Endothelial cell of umbilical vein (primary cell): ENCODE measurements at regions not wholly inside any gene's neighbourhood (a gene's known extent, or its start where the extent isn't known, plus 50 kb on each side); places are given as distances from the start of the nearest gene placed in this dataset.

Source experiments
- BruUV-seq: library from RNA; stranded (reverse); fragments of 400-500 nt; replicated peaks from 2 replicates; lab custom pipeline; 2021; lab: Mats Ljungman, UMichigan
- CTCF ChIA-PET: fragments of 300-600, 350-600 bp; sonication (Branson Sonifier 250); formaldehyde crosslinking; loops from one replicate; lab custom pipeline; 2021; ENCODE audit warnings: antibody characterized with exemption, inconsistent platforms; lab: Charles Lee
- POLR2A ChIA-PET: fragments of 300-600, 350-600 bp; sonication (Branson Sonifier 250); formaldehyde crosslinking; loops from one replicate; lab custom pipeline; 2021; ENCODE audit warnings: antibody characterized with exemption, inconsistent platforms; lab: Charles Lee
- DNase-seq: peaks from one replicate; pipeline ENCODE4 v3.0.0-alpha.2; 2011; ENCODE audit warnings: low read depth, low spot score
- FAIRE-seq: peaks from 2 replicates; lab custom pipeline; 2011; peaks lifted over from hg19 to GRCh38; lab: Jason Lieb, UNC
- H2AFZ ChIP-seq: 2 replicates; pipeline ENCODE4 v1.6.0; 2012; ENCODE audit warnings: low read depth, low read length, control low read depth, inconsistent platforms
- H3K27ac ChIP-seq: 2 replicates; pipeline ENCODE4 v1.5.1; 2011; ENCODE audit warnings: low read depth, mild to moderate bottlenecking, control low read depth, low read length, moderate library complexity; ENCODE audit not compliant: insufficient read depth
- H3K27me3 ChIP-seq, 2 experiments: 2 replicates each; pipeline versions ENCODE4 v1.6.0 to v1.6.1; 2011; ENCODE audit warnings: low read length in 2 of 2, mixed read lengths in 1 of 2; ENCODE audit not compliant: control insufficient read depth in 2 of 2, insufficient read depth in 2 of 2
- H3K36me3 ChIP-seq, 2 experiments: 2 replicates in 1 of 2; 3 replicates in 1 of 2; pipeline ENCODE4 v1.5.1; 2011; ENCODE audit warnings: low read length in 2 of 2, mild to moderate bottlenecking in 1 of 2, moderate library complexity in 1 of 2; ENCODE audit not compliant: control insufficient read depth in 2 of 2, insufficient read depth in 2 of 2; ENCODE audit errors: extremely low read depth in 1 of 2
- H3K4me1 ChIP-seq: 3 replicates; pipeline ENCODE4 v1.5.1; 2011; ENCODE audit warnings: mild to moderate bottlenecking, low read length; ENCODE audit not compliant: control insufficient read depth, insufficient read depth; ENCODE audit errors: extremely low read depth
- H3K4me2 ChIP-seq: 2 replicates; pipeline ENCODE4 v1.6.1; 2011; ENCODE audit warnings: low read length, control low read depth, mixed read lengths; ENCODE audit not compliant: insufficient read depth
- H3K4me3 ChIP-seq, 3 experiments: fragments of 200-600 bp in 1 of 3; sonication (generic), shearing (Covaris generic) in 1 of 3; replicated peaks in 1 of 3; 2 replicates each; pipeline ENCODE4 v1.5.1; 2011 to 2016; ENCODE audit warnings: control low read depth in 3 of 3, low read length in 3 of 3, mild to moderate bottlenecking in 2 of 3, inconsistent platforms in 1 of 3, low read depth in 1 of 3, moderate library complexity in 1 of 3; ENCODE audit not compliant: insufficient read depth in 1 of 3
- H3K79me2 ChIP-seq: 2 replicates; pipeline ENCODE4 v1.6.0; 2012; ENCODE audit warnings: low read length, inconsistent platforms; ENCODE audit not compliant: control insufficient read depth, insufficient read depth
- H3K9ac ChIP-seq: replicated peaks from 2 replicates; pipeline ENCODE3; 2011; ENCODE audit warnings: low read length, control low read depth; ENCODE audit not compliant: insufficient read depth; ENCODE audit errors: extremely low read depth
- H3K9me1 ChIP-seq: replicated peaks from 3 replicates; pipeline ENCODE4 v1.6.0; 2011; ENCODE audit warnings: mild to moderate bottlenecking, low read length; ENCODE audit not compliant: control insufficient read depth, insufficient read depth; ENCODE audit errors: extremely low read depth
- H3K9me3 ChIP-seq: replicated peaks from 2 replicates; pipeline ENCODE4 v1.5.1; 2012; ENCODE audit warnings: low read length, inconsistent platforms; ENCODE audit not compliant: control insufficient read depth, insufficient read depth
- H4K20me1 ChIP-seq: replicated peaks from 2 replicates; pipeline ENCODE3; 2011; ENCODE audit warnings: mild to moderate bottlenecking, low read length; ENCODE audit not compliant: control insufficient read depth, insufficient read depth; ENCODE audit errors: extremely low read depth
- CTCF ChIP-seq, 2 donors: IDR thresholded peaks; 1 replicate in 1 of 2; 2 replicates in 1 of 2; pipeline ENCODE4 v1.5.1; 2011; ENCODE audit warnings: low read length in 2 of 2, mild to moderate bottlenecking in 2 of 2, moderate library complexity in 2 of 2, control low read depth in 1 of 2, inconsistent platforms in 1 of 2, low read depth in 1 of 2; ENCODE audit not compliant: insufficient read depth in 1 of 2; ENCODE audit errors: extremely low read depth in 1 of 2
- EZH2 ChIP-seq: IDR thresholded peaks from 2 replicates; pipeline ENCODE4 v1.6.1; 2012; ENCODE audit warnings: borderline replicate concordance, low read depth, mild to moderate bottlenecking, moderate library complexity, low read length, inconsistent platforms; ENCODE audit not compliant: severe bottlenecking
- FOS ChIP-seq: IDR thresholded peaks from 2 replicates; pipeline ENCODE4 v1.6.1; 2011; ENCODE audit warnings: mild to moderate bottlenecking, low read length, moderate library complexity, borderline replicate concordance; ENCODE audit not compliant: insufficient read depth
- GATA2 ChIP-seq: IDR thresholded peaks from 2 replicates; pipeline ENCODE4 v1.7.0; 2011; ENCODE audit warnings: low read depth, mild to moderate bottlenecking, moderate library complexity, mixed read lengths, low read length; ENCODE audit not compliant: insufficient read length, insufficient read depth
- JUN ChIP-seq: IDR thresholded peaks from 2 replicates; pipeline ENCODE4 v1.6.1; 2011; ENCODE audit warnings: borderline replicate concordance, low read depth; ENCODE audit not compliant: insufficient read length, insufficient read depth
- MAX ChIP-seq: IDR thresholded peaks from 2 replicates; pipeline ENCODE4 v1.6.1; 2011; ENCODE audit not compliant: insufficient read depth, insufficient read length
- MYC ChIP-seq: IDR thresholded peaks from one replicate; pipeline ENCODE4 v1.6.1; 2011; ENCODE audit warnings: mild to moderate bottlenecking, low read depth, low read length
- POLR2A ChIP-seq: IDR thresholded peaks from 2 replicates; pipeline ENCODE4 v1.6.1; 2012; ENCODE audit warnings: low read depth, mild to moderate bottlenecking, control low read depth, low read length
- POLR2AphosphoS5 ChIP-seq: IDR thresholded peaks from 2 replicates; pipeline ENCODE4 v1.6.1; 2012; ENCODE audit warnings: low read depth, mild to moderate bottlenecking, control low read depth, low read length, moderate library complexity; ENCODE audit not compliant: insufficient read depth
- dilution Hi-C: fragments of 300-500 bp; cut with MboI; formaldehyde crosslinking; loops from one replicate; pipeline ENCODE4 v1.15.0; 2019; ENCODE audit warnings: low sequenced_read_pairs; ENCODE audit not compliant: extremely low pct_ligation_motif_present
- intact Hi-C: fragments of 100-400 bp; cut with micrococcal nuclease; formaldehyde crosslinking; loops from one replicate; pipeline ENCODE4 v1.10.0; 2022

- Histone ChIP-seq H3K4me1 (peaks cover 2% of the 10 kb centered on the region), H4K20me1 (no peaks in the 10 kb centered on the region), H3K79me2 (no peaks in the 10 kb centered on the region), H3K27me3 (no peaks in the 10 kb centered on the region), H3K4me3 (no peak overlapping the region), H3K36me3 (no peaks in the 10 kb centered on the region), H2AFZ (no peak overlapping the region), H3K27ac (no peak overlapping the region), H3K4me2 (no peak overlapping the region), H3K9ac (no peak overlapping the region), H3K9me1 (no peaks in the 10 kb centered on the region), H3K9me3 (no peaks in the 10 kb centered on the region)
- TF ChIP-seq MAX (no peak), POLR2A (no peak), POLR2AphosphoS5 (no peak), MYC (no peak), EZH2 (no peak), CTCF (IDR thresholded peaks at IDR 0.05; ENCODE audit: extremely low read depth in 1 of 2, insufficient read depth in 1 of 2, low read depth in 1 of 2, low read length in 2 of 2) (no peak), JUN (no peak), FOS (no peak), GATA2 (no peak)
- intact Hi-C loops (loop anchor here (10.0 kb wide), 1 partner anchor 299 kb away; no protein-coding TSS in a partner anchor), dilution Hi-C loops (loop anchor here (25.0 kb wide), 1 partner anchor 147 kb away; no protein-coding TSS in a partner anchor)
- ChIA-PET POLR2A (no interaction called here), CTCF (interaction anchor here (1.0 to 8.4 kb wide), 11 partner anchors 11 to 214 kb away, joined by 3 to 224 read pairs (median 37); partner anchors contain the start of gene AREG)
- BruUV-seq = no TSS peak
- FAIRE-seq (no peak), DNase-seq (no peak)
Measured at GRCh38 chr4:74534121-74534520, 89.2 kb downstream of the AREG start.
